WTC11 (cell line): ENCODE measurements at regions not wholly inside any gene's neighbourhood (a gene's known extent, or its start where the extent isn't known, plus 50 kb on each side); places are given as distances from the start of the nearest gene placed in this dataset.

Experiments used
- ATAC-seq: fragments of 200-7000 bp; cut with Tn5 transposase; 2 replicates; pipeline ENCODE4 v1.10.0; 2021; ENCODE audit warnings: mild to moderate bottlenecking, moderate library complexity
- CTCF ChIA-PET: fragments of 300-600 bp; sonication (Branson Sonifier 250); formaldehyde crosslinking; loops from one replicate; lab custom pipeline; 2021; ENCODE audit warnings: antibody characterized with exemption; lab: Charles Lee
- POLR2A ChIA-PET: fragments of 350-600 bp; sonication (Branson Sonifier 250); formaldehyde crosslinking; loops from one replicate; lab custom pipeline; 2021; ENCODE audit warnings: antibody characterized with exemption; lab: Charles Lee
- DNase-seq: peaks from one replicate; pipeline ENCODE4 v3.0.0; 2021; ENCODE audit warnings: low spot score
- H3K27ac Mint-ChIP-seq: 2 replicates; pipeline ENCODE4 v1.8.0; 2021; ENCODE audit warnings: mixed read lengths
- H3K27me3 Mint-ChIP-seq: 2 replicates; pipeline ENCODE4 v1.8.0; 2021; ENCODE audit warnings: low read depth, mild to moderate bottlenecking, moderate library complexity, mixed read lengths
- H3K36me3 Mint-ChIP-seq: 2 replicates; pipeline ENCODE4 v1.8.0; 2021; ENCODE audit warnings: mixed read lengths
- H3K4me1 Mint-ChIP-seq: 2 replicates; pipeline ENCODE4 v1.8.0; 2022; ENCODE audit warnings: mixed read lengths
- H3K4me3 Mint-ChIP-seq: 2 replicates; pipeline ENCODE4 v1.8.0; 2021; ENCODE audit warnings: mild to moderate bottlenecking, moderate library complexity, mixed read lengths
- H3K9me3 Mint-ChIP-seq: 2 replicates; pipeline ENCODE4 v1.8.0; 2021; ENCODE audit warnings: mixed read lengths
- ATF2 ChIP-seq: sonication (generic); formaldehyde crosslinking; IDR thresholded peaks from 2 replicates; pipeline ENCODE4 v1.8.1; 2022; ENCODE audit warnings: low read depth, missing genetic modification reagents, borderline replicate concordance
- CDX4 ChIP-seq: fragments of 250-450 bp; sonication (Bioruptor Pico); IDR thresholded peaks from 2 replicates; pipeline ENCODE4 v1.9.0; 2021; ENCODE audit warnings: moderate library complexity, mild to moderate bottlenecking, inconsistent platforms, borderline replicate concordance
- E2F1 ChIP-seq: sonication (generic); formaldehyde crosslinking; IDR thresholded peaks from 2 replicates; pipeline ENCODE4 v1.8.0; 2022; ENCODE audit warnings: mild to moderate bottlenecking, missing genetic modification reagents
- ELF4 ChIP-seq: sonication (generic); formaldehyde crosslinking; IDR thresholded peaks from 2 replicates; pipeline ENCODE4 v1.8.1; 2022; ENCODE audit warnings: low read depth, mild to moderate bottlenecking, moderate library complexity, missing genetic modification reagents
- FOXK1 ChIP-seq: sonication (generic); formaldehyde crosslinking; IDR thresholded peaks from 2 replicates; pipeline ENCODE4 v1.8.0; 2022; ENCODE audit warnings: mild to moderate bottlenecking, moderate library complexity, missing genetic modification reagents
- HMGA2 ChIP-seq: fragments of 250-450 bp; sonication (Bioruptor Pico); IDR thresholded peaks from 2 replicates; pipeline ENCODE4 v1.4.0; 2021; ENCODE audit warnings: mild to moderate bottlenecking, moderate library complexity
- JAZF1 ChIP-seq: fragments of 250-450 bp; sonication (Bioruptor Pico); IDR thresholded peaks from 2 replicates; pipeline ENCODE4 v1.9.0; 2021; ENCODE audit warnings: moderate library complexity, mild to moderate bottlenecking, inconsistent platforms
- JUN ChIP-seq: sonication (generic); formaldehyde crosslinking; IDR thresholded peaks from 2 replicates; pipeline ENCODE4 v1.8.0; 2023; ENCODE audit warnings: mild to moderate bottlenecking, missing genetic modification reagents
- MXD4 ChIP-seq: fragments of 250-450 bp; sonication (Bioruptor Pico); IDR thresholded peaks from 2 replicates; pipeline ENCODE4 v1.8.0; 2021; ENCODE audit warnings: mild to moderate bottlenecking, moderate library complexity, borderline replicate concordance
- SMAD4 ChIP-seq: sonication (generic); formaldehyde crosslinking; IDR thresholded peaks from 2 replicates; pipeline ENCODE4 v1.8.0; 2022; ENCODE audit warnings: mild to moderate bottlenecking, missing genetic modification reagents
- TP53 ChIP-seq: sonication (generic); formaldehyde crosslinking; IDR thresholded peaks from 2 replicates; pipeline ENCODE4 v1.8.1; 2023; ENCODE audit warnings: mild to moderate bottlenecking, missing genetic modification reagents
- USF1 ChIP-seq: sonication (generic); formaldehyde crosslinking; IDR thresholded peaks from 2 replicates; pipeline ENCODE4 v1.8.0; 2022; ENCODE audit warnings: mild to moderate bottlenecking, missing genetic modification reagents
- ZNF219 ChIP-seq: sonication (generic); formaldehyde crosslinking; IDR thresholded peaks from 2 replicates; pipeline ENCODE4 v1.8.0; 2023; ENCODE audit warnings: missing genetic modification reagents, mild to moderate bottlenecking, borderline replicate concordance
- ZNF232 ChIP-seq: sonication (generic); formaldehyde crosslinking; IDR thresholded peaks from 2 replicates; pipeline ENCODE4 v1.8.0; 2022; ENCODE audit warnings: mild to moderate bottlenecking, missing genetic modification reagents
- ZNF281 ChIP-seq: sonication (generic); formaldehyde crosslinking; IDR thresholded peaks from 2 replicates; pipeline ENCODE4 v1.8.0; 2023; ENCODE audit warnings: mild to moderate bottlenecking, missing genetic modification reagents
- ZNF416 ChIP-seq: fragments of 250-450 bp; sonication (Bioruptor Pico); IDR thresholded peaks from 2 replicates; pipeline ENCODE4 v1.9.0; 2021; ENCODE audit warnings: mild to moderate bottlenecking, inconsistent platforms
- ZNF425 ChIP-seq: fragments of 250-450 bp; sonication (Bioruptor Pico); conservative IDR thresholded peaks from 2 replicates; pipeline ENCODE4 v1.9.0; 2021; ENCODE audit warnings: mild to moderate bottlenecking
- ZNF671 ChIP-seq: fragments of 250-450 bp; sonication (Bioruptor Pico); IDR thresholded peaks from 2 replicates; pipeline ENCODE4 v1.8.0; 2021; ENCODE audit warnings: mild to moderate bottlenecking

- Mint-ChIP-seq H3K36me3 (no peaks in the 10 kb centered on the region), H3K4me3 (no peak overlapping the region), H3K27ac (no peak overlapping the region), H3K9me3 (no peaks in the 10 kb centered on the region; the same call in 1 of the 2 replicates), H3K27me3 (no peaks in the 10 kb centered on the region), H3K4me1 (no peaks in the 10 kb centered on the region)
- ChIA-PET POLR2A (no interaction called here), CTCF (interaction anchor here (0.6 kb wide), 1 partner anchor 23 kb away, joined by 3 read pairs; no protein-coding TSS in a partner anchor)
- ATAC-seq (no peak), DNase-seq (no peak)
- TF ChIP-seq ZNF219 (CRISPR knock-in tag), result no peak
- no peak for TF ChIP-seq USF1 (CRISPR knock-in tag)
- no peak for TF ChIP-seq ZNF281 (CRISPR knock-in tag)
- no peak for TF ChIP-seq HMGA2
- TF ChIP-seq MXD4 (CRISPR knock-in tag), result no peak
- no peak for TF ChIP-seq FOXK1 (CRISPR knock-in tag)
- TF ChIP-seq ELF4 (CRISPR knock-in tag), result no peak
- no peak for TF ChIP-seq ZNF416 (CRISPR knock-in tag)
- no peak for TF ChIP-seq JUN (CRISPR knock-in tag)
- no peak for TF ChIP-seq TP53
- no peak for TF ChIP-seq JAZF1
These were observed 110.7 kb upstream of the SPRY2 start for GRCh38 chr13:80451641-80452040.

GRCh38 chr13:80450386-80450785 is 109.5 kb upstream of the SPRY2 start:
- Mint-ChIP-seq H3K27me3 (no peaks in the 10 kb centered on the region), H3K4me3 (no peak overlapping the region), H3K27ac (no peak overlapping the region), H3K4me1 (no peaks in the 10 kb centered on the region), H3K9me3 (no peaks in the 10 kb centered on the region; the same call in 1 of the 2 replicates), H3K36me3 (no peaks in the 10 kb centered on the region)
- TF ChIP-seq E2F1 (CRISPR knock-in tag), result no peak
- TF ChIP-seq SMAD4, result no peak
- TF ChIP-seq CDX4 (CRISPR knock-in tag), result no peak
- TF ChIP-seq ELF4 (CRISPR knock-in tag), result no peak
- no peak for TF ChIP-seq ZNF425 (CRISPR knock-in tag)
- no peak for TF ChIP-seq MXD4 (CRISPR knock-in tag)
- no peak for TF ChIP-seq ZNF232 (CRISPR knock-in tag)
- no peak for TF ChIP-seq ZNF671 (CRISPR knock-in tag)
- no peak for TF ChIP-seq ATF2
- DNase-seq (no peak), ATAC-seq (no peak)
- CTCF ChIA-PET, result no interaction called here
- POLR2A ChIA-PET, result no interaction called here
